Gastrocnemius medialis (tissue), 4 donors: ENCODE measurements at regions not wholly inside any gene's neighbourhood (a gene's known extent, or its start where the extent isn't known, plus 50 kb on each side); places are given as distances from the start of the nearest gene placed in this dataset.

Experiments
- POLR2A ChIP-seq, 2 donors: fragments of 450-650 bp; IDR thresholded peaks; one replicate each; pipeline ENCODE4 v1.6.1; 2017; ENCODE audit warnings: antibody characterized with exemption in 2 of 2, mild to moderate bottlenecking in 2 of 2, moderate library complexity in 2 of 2
- TF ChIP-seq, protein P1 (sequence below), 5 experiments: fragments of 450-650 bp in 3 of 5; fragments of 200-600 bp in 2 of 5; sonication (generic) in 2 of 5; IDR thresholded peaks in 4 of 5; conservative IDR thresholded peaks in 1 of 5; 1 replicate in 4 of 5; 2 replicates in 1 of 5; pipeline ENCODE4 v1.5.1; 2016 to 2019; ENCODE audit warnings: antibody characterized with exemption in 5 of 5, mild to moderate bottlenecking in 3 of 5, moderate library complexity in 3 of 5

- TF ChIP-seq, protein P1, sequence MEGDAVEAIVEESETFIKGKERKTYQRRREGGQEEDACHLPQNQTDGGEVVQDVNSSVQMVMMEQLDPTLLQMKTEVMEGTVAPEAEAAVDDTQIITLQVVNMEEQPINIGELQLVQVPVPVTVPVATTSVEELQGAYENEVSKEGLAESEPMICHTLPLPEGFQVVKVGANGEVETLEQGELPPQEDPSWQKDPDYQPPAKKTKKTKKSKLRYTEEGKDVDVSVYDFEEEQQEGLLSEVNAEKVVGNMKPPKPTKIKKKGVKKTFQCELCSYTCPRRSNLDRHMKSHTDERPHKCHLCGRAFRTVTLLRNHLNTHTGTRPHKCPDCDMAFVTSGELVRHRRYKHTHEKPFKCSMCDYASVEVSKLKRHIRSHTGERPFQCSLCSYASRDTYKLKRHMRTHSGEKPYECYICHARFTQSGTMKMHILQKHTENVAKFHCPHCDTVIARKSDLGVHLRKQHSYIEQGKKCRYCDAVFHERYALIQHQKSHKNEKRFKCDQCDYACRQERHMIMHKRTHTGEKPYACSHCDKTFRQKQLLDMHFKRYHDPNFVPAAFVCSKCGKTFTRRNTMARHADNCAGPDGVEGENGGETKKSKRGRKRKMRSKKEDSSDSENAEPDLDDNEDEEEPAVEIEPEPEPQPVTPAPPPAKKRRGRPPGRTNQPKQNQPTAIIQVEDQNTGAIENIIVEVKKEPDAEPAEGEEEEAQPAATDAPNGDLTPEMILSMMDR (IDR thresholded peaks at IDR 0.05 in 4 of 5, conservative IDR thresholded peaks at IDR 0.05 in 1 of 5) = no peak
- TF ChIP-seq POLR2A (IDR thresholded peaks at IDR 0.05) = no peak
Measured at GRCh38 chr10:56632537-56632936, 271.5 kb upstream of the ZWINT start.
